Activated B cell treated with CpG ODN at 0.5 μM for 24 hours (primary cell): ENCODE measurements at regions not wholly inside any gene's neighbourhood (a gene's known extent, or its start where the extent isn't known, plus 50 kb on each side); places are given as distances from the start of the nearest gene placed in this dataset.

Experiments
- ATAC-seq: fragments of 200-7000 bp; cut with Tn5 transposase; one replicate; pipeline ENCODE4 v1.10.0; 2021; ENCODE audit warnings: low read depth, mild to moderate bottlenecking, moderate library complexity
- CTCF ChIA-PET: fragments of 350-600 bp; sonication (Branson Sonifier 250); formaldehyde crosslinking; loops from one replicate; lab custom pipeline; 2021; ENCODE audit warnings: antibody characterized with exemption; lab: Charles Lee
- POLR2A ChIA-PET: fragments of 350-600 bp; sonication (Branson Sonifier 250); formaldehyde crosslinking; loops from one replicate; lab custom pipeline; 2021; ENCODE audit warnings: antibody characterized with exemption; lab: Charles Lee
- DNase-seq: peaks from one replicate; pipeline ENCODE4 v3.0.0; 2022
- H3K27ac Mint-ChIP-seq: one replicate; pipeline ENCODE4 v1.8.0; 2020; ENCODE audit warnings: mixed read lengths
- H3K27me3 Mint-ChIP-seq: one replicate; pipeline ENCODE4 v1.8.0; 2021; ENCODE audit warnings: mixed read lengths
- H3K36me3 Mint-ChIP-seq: one replicate; pipeline ENCODE4 v1.8.0; 2021; ENCODE audit warnings: low read depth, mixed read lengths
- H3K4me1 Mint-ChIP-seq: one replicate; pipeline ENCODE4 v1.8.0; 2021; ENCODE audit warnings: mixed read lengths
- H3K4me3 Mint-ChIP-seq: one replicate; pipeline ENCODE4 v1.8.0; 2020; ENCODE audit warnings: mild to moderate bottlenecking, mixed read lengths
- H3K9me3 Mint-ChIP-seq: one replicate; pipeline ENCODE4 v1.8.0; 2020; ENCODE audit warnings: mixed read lengths
- intact Hi-C: fragments of 100-400 bp; cut with micrococcal nuclease; formaldehyde crosslinking; loops from one replicate; pipeline ENCODE4 v1.15.1; 2024
- TF ChIP-seq, protein P1 (sequence below): fragments of 200-600 bp; IDR thresholded peaks from one replicate; pipeline ENCODE4 v1.8.0; 2022; ENCODE audit warnings: antibody characterized with exemption, mild to moderate bottlenecking

DNA sequence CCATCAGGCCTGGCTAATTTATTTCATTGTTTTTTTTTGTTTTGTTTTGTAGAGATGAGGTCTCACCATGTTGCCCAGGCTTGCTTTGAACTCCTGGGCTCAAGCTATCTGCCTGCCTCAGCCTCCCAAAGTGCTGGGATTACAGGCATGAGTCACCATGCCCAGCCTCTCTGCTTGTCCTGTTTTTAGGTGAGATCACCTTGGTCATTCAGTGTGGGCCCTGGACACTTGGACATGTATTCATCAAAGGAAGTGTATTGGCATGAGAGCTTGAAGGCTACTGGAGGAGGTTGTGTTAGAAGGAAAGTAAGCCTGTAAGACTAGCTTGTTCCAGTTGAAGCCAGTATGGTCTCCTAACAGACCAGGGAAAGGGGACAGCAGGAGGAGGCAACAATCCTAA, 229.2 kb upstream of the RGPD4 start:
- no peak for DNase-seq
- Mint-ChIP-seq H3K27me3 (no peaks in the 10 kb centered on the region), H3K27ac (no peak overlapping the region), H3K4me3 (no peak overlapping the region), H3K36me3 (no peaks in the 10 kb centered on the region), H3K4me1 (no peaks in the 10 kb centered on the region), H3K9me3 (peaks cover 4% of the 10 kb centered on the region)
- POLR2A ChIA-PET, result no interaction called here
- TF ChIP-seq, protein P1, sequence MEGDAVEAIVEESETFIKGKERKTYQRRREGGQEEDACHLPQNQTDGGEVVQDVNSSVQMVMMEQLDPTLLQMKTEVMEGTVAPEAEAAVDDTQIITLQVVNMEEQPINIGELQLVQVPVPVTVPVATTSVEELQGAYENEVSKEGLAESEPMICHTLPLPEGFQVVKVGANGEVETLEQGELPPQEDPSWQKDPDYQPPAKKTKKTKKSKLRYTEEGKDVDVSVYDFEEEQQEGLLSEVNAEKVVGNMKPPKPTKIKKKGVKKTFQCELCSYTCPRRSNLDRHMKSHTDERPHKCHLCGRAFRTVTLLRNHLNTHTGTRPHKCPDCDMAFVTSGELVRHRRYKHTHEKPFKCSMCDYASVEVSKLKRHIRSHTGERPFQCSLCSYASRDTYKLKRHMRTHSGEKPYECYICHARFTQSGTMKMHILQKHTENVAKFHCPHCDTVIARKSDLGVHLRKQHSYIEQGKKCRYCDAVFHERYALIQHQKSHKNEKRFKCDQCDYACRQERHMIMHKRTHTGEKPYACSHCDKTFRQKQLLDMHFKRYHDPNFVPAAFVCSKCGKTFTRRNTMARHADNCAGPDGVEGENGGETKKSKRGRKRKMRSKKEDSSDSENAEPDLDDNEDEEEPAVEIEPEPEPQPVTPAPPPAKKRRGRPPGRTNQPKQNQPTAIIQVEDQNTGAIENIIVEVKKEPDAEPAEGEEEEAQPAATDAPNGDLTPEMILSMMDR, result no peak
- intact Hi-C loops, result no loop called here
- CTCF ChIA-PET, result no interaction called here
- no peak for ATAC-seq

DNA sequence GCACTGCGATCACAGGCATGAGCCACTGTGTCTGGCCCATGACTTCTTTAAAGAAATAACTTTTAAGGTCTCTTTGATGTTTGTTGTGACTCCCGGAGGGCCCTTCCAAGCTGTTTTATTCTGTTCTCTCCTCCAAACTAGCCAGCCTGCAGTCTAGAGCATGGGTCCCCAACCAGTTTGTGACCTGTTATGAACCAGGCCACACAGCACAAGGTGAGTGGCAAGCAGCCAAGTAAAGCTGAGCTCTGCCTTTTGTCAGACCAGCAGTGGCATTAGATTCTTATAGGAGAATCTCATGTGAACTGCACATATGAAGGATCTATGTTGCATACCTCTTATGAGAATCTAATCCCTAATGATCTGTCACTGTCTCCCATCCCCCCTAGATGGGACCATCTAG, 223.9 kb upstream of the RGPD4 start:
- intact Hi-C loops, result no loop called here
- Mint-ChIP-seq H3K27me3 (no peaks in the 10 kb centered on the region), H3K9me3 (peaks cover 4% of the 10 kb centered on the region), H3K36me3 (no peaks in the 10 kb centered on the region), H3K27ac (no peak overlapping the region), H3K4me1 (no peaks in the 10 kb centered on the region), H3K4me3 (no peak overlapping the region)
- ChIA-PET CTCF (no interaction called here), POLR2A (no interaction called here)
- DNase-seq, result no peak
- no peak for ATAC-seq
- TF ChIP-seq, protein P1, result no peak

DNA sequence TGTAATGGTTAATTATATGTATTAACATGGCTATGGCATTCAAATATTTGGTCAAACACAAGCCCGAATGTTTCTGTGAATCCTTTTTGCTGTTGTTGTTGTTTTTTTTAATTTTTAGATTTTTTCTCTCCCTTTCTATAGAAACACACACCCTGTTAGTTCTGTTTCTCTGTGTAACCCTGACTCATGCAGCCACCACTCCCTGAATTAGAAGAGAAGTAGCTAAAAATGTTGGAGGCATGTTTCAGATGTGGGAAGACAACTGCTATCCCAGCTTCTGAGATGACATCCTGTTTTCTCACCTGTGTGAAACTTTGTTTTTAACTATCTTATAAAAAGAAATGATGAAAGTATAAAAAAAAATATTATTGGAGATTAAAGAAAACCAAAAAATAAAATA, 219.6 kb upstream of the RGPD4 start:
- no peaks in the 10 kb centered on the region for H3K9me3 Mint-ChIP-seq
- ChIA-PET POLR2A (no interaction called here), CTCF (no interaction called here)
- no peak for DNase-seq
- no peak for ATAC-seq
- intact Hi-C loops, result no loop called here
- no peaks in the 10 kb centered on the region for H3K36me3 Mint-ChIP-seq
- H3K27ac Mint-ChIP-seq, result no peak overlapping the region
- H3K4me3 Mint-ChIP-seq, result no peak overlapping the region
- TF ChIP-seq, protein P1, result no peak
- no peaks in the 10 kb centered on the region for H3K4me1 Mint-ChIP-seq
- H3K27me3 Mint-ChIP-seq, result no peaks in the 10 kb centered on the region

DNA sequence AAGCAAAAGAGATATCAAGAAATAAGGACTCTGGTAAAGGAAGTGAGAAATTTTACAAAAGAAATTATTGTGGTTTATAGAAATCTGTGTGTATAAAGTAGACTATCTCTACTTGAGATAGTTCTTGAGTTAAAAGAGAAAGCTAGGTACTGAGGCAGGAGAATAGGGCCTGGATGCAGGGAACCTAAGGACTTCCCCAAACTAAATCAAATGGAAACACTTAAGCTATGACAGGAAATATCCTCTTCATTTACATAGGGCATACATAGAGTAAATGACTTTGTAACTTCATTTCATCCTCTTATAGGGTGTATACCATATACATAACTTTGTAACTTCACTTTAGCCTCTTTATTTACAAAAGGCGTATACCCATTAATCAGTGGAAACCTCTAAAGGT, 219.2 kb upstream of the RGPD4 start:
- DNase-seq (no peak), ATAC-seq (no peak)
- TF ChIP-seq, protein P1, result no peak
- Mint-ChIP-seq H3K36me3 (no peaks in the 10 kb centered on the region), H3K27me3 (no peaks in the 10 kb centered on the region), H3K4me1 (no peaks in the 10 kb centered on the region), H3K27ac (no peak overlapping the region), H3K9me3 (no peaks in the 10 kb centered on the region), H3K4me3 (no peak overlapping the region)
- intact Hi-C loops, result no loop called here
- CTCF ChIA-PET, result no interaction called here
- POLR2A ChIA-PET, result no interaction called here

DNA sequence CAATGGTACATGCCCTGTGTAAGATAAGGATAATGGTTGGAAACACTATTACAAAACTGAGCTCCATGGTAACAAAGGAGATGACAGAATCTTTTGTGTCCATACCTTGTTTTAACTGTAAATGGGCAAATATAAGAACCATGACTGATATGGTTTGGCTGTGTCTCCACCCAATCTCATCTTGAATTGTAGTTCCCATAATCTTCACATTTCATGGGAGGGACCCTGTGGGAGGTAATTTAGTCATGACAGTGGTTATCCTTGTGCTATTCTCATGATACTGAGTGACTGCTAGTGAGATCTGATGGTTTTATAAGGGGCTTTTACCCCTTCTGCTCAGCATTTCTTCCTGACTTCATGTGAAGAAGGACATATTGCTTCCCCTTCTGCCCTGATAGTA, 211.7 kb upstream of the RGPD4 start:
- POLR2A ChIA-PET, result no interaction called here
- intact Hi-C loops, result no loop called here
- H3K27ac Mint-ChIP-seq, result no peak overlapping the region
- CTCF ChIA-PET, result no interaction called here
- H3K9me3 Mint-ChIP-seq, result peaks cover 14% of the 10 kb centered on the region
- TF ChIP-seq, protein P1, result no peak
- H3K4me3 Mint-ChIP-seq, result no peak overlapping the region
- no peaks in the 10 kb centered on the region for H3K27me3 Mint-ChIP-seq
- no peak for ATAC-seq
- H3K4me1 Mint-ChIP-seq, result no peaks in the 10 kb centered on the region
- no peak for DNase-seq
- H3K36me3 Mint-ChIP-seq, result no peaks in the 10 kb centered on the region
